ENCODE measurements at regions not wholly inside any gene's neighbourhood (a gene's known extent, or its start where the extent isn't known, plus 50 kb on each side); places are given as distances from the start of the nearest gene placed in this dataset.

DNA sequence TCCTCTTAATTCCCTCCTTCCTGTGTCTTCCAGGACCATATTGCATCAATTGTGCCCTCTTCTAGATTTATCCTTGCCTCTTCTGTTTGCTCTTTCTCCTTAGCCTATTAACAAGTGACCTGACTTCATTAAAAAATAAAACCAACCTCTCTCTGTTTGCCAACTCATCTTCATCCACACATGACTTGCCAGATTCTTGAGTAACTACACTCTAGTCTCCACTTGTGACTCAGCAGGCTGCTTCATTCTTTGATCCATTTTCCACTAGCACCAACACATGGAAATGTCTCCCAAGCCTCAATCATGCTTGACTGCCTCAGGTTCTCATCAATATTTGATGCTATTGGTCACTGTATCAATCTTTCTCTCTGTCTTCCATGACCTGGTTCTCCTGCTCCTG lies 492.4 kb upstream of the TMPO start:
- no peak for DNase-seq (ENCODE audit: low spot score)
- intact Hi-C loops (cut with DNase I): no loop called here

DNA sequence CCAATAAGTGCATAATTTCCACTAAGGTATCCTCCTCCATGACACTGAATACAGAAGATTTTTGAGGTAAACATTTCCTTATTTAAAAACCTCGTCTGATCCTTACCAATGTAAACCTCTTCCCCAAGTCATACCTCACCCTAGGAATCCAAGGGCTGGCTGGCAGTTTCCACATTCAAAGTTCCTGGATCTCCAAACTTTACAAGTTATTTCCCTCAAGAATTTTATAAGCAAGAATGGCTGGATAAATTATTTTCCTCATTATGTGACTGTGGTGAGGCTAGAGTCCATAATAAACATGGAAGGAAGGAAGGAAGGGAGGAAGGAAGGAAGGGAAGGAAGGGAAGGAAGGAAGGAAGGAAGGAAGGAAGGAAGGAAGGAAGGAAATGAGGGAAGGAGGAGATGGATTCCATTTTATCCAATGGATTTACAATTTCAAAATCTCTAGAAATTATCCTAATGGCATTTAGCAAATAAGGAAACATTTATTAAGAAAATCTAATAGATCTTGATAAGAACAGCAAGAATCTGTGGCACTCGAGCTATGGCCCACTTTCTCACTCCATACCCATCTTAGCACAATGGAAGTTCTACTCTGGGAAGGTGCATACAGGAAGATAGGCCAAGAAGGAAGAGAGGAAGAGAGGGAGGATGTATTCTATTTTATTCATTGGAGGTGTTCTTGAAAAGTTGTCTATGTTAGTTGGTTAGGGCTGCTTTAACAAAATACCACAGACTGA lies 477.8 kb upstream of the TMPO start:
- no peak for DNase-seq (ENCODE audit: low spot score)
- intact Hi-C loops (cut with DNase I): no loop called here

DNA sequence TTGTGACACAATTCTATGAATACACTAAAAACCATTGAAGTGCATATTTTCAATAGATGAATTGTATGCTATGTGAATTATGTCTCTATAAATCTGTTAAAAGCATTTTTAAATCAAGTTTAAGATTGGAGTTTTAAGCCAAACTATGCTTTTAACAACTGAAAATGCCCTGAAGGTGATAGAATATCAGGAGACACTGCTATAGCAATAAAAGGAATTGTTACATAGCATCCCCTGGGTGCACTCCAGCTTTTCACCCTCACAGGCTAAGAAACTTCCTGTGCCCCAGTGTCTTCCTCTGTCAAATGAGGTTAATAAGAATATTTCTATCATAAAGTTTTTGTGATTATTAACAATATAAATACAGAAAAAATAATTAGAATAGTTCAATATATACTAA lies 472.7 kb upstream of the TMPO start:
- intact Hi-C loops (cut with DNase I): no loop called here
- no peak for DNase-seq (ENCODE audit: low spot score)

DNA sequence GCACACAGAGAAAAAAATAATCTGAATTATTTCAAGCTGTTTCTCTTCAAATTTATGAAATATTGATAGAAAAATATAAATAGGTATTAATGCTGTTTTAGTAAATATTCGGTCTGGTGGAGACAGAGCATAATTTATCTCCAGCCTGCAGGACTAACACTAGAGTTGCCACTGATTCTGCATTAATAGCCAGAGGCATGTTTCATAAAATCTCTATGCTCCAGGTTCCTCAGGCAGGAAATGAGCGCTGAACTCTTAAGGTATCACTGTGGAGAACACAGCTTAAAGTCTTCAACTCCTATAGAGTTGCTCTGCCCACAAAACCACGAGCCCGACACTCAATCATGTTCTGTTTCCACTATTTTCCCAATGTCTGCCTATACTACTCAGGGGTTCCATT lies 470.0 kb upstream of the TMPO start:
- intact Hi-C loops (cut with DNase I): no loop called here
- no peak for DNase-seq (ENCODE audit: low spot score)

DNA sequence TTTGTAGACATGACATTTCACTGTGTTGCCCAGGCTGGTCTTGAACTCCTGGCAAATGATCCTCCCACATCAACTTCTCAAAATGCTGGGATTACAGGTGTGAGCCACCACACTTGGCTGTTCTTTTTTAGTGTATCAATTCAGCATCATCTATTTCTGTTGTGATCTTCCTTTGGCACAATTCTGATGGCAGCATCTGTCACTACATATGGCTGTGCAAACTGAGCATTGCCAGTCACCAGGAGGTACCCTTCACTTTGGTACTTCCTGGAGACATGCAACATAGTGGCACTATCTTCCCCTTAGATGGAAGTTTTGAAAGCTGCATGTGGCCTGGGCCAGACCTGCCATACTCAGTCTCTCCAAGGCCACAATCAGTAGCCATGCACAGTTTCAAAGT lies 467.1 kb upstream of the TMPO start:
- DNase-seq (ENCODE audit: low spot score): no peak
- intact Hi-C loops (cut with DNase I): no loop called here

DNA sequence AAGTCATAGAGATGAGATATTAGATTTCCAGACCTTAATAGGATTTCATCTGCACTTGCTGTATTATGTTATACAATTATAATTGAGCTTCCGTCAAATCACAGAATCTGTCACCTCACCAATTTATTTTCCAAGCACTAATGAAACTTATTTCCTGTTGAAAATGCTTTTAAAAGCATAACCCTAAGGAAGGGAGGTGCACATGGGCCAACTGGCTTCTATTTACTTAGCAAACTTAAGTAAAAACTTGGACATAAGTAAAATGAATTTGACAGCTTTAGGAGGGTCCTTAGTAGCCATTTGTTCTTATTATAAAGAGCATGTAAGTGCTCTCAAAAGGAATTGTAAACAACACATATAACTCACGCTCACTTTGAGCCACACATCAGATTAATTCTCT lies 462.2 kb upstream of the TMPO start:
- DNase-seq (ENCODE audit: low spot score): no peak
- intact Hi-C loops (cut with DNase I): no loop called here

DNA sequence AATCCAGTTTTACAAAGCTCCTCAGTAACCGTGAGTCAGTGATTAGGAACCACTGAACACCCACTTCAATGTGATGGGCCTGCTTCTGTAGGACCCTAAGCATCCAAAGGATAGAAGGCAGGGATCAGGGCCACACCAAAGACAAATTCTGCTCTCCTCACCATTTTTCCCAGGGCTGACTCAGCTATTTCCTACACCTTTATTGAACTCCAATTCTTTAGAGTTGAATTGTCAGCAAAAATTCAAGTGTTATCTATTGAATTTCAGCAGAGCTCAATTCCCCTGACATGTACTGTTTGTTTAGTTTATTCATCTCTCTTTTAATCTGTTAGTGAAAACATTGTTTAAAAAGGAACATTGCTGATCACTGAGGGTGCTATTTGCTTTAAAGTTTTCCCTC lies 457.7 kb upstream of the TMPO start:
- intact Hi-C loops (cut with DNase I): no loop called here
- no peak for DNase-seq (ENCODE audit: low spot score)

DNA sequence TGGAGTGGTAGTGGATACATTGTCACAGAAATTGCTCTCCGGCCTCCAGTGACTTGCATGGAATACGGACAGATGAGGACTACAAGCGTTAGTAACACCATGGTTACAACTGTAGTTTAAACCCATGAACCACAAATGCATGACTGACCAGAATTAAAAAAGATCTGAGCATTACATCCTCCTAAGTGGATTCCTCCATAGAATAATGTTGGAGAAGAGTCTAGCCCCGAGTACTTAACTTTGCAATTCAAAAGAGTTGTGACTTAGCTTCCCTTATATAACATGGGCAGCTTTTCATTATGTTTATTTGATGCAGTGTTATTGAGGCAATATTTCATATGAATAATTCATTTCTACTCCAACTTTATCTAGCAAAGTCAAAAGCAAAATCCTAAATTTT lies 457.2 kb upstream of the TMPO start:
- intact Hi-C loops (cut with DNase I): no loop called here

DNA sequence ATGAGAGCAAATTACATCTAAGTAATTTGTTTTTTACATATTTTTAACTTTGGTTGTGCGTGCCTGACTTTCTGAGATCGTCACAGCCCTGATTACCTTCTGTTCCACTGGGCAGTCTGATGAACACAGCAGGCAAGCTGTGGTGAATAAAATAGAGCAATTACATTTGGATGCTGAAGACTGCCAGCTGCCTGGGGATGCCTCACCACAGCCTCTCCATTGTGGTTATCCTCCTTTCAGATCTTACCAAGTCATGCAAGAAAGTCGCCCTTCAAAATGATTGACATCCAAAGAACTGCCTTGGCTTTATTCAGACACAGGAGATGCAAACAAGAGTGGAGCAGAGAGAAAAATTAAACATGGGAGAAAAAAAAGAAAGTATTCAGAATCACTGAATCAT lies 456.6 kb upstream of the TMPO start:
- intact Hi-C loops (cut with DNase I): no loop called here
- DNase-seq (ENCODE audit: low spot score): no peak

More for the DNA sequence above, 457.2 kb upstream of the TMPO start:
- no peak for DNase-seq (ENCODE audit: low spot score)

DNA sequence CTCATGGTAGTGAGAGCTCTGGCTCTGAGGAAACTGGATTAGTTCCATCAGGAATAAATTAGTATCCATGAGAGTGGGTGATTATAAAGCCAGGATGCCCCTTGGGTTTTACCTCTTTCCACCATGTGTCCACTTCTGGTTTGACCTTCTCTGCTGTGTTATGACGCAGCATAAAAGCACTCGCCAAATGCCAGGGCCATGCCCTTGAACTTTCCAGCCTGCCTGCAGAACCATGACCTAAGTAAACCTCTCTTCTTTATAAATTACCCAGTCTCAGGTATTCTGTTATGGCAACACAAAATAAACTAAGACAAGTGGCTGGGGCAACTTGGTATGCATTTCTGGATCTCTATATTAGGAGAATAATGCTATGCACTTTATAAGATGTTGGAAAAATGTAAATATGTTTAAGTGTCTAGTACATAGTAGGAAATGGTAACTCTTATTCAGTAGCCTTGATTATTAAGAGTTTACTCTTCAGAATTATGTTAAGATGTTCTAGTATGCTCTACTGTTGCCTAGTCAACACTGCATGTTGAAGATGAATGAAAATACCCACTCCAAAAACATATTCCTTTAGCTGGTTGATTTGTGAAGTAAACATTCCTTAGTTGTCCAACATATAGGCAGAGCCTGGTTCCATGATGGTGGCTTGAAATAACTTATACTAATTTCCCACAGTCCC lies 455.6 kb upstream of the TMPO start:
- no peak for DNase-seq (ENCODE audit: low spot score)
- intact Hi-C loops (cut with DNase I): no loop called here

DNA sequence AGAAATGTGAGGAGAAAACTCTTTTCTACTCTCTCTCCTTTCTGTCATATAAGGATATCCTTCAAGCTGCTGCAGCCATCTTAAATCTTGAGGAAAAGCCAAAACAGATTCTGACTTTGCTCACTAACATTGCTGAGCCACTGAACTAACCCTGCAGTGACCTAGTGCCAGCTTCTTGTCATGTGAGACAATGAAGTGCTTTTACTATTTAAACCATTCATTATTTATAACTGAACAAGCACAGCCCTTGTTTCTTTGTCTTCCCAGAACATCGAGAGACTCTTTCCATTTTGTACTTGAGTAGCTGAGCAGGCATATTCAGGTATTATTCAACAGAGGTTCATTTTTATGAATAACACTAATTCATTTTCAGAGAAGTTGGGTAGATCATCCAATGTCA lies 455.0 kb upstream of the TMPO start:
- intact Hi-C loops (cut with DNase I): no loop called here
- no peak for DNase-seq (ENCODE audit: low spot score)

DNA sequence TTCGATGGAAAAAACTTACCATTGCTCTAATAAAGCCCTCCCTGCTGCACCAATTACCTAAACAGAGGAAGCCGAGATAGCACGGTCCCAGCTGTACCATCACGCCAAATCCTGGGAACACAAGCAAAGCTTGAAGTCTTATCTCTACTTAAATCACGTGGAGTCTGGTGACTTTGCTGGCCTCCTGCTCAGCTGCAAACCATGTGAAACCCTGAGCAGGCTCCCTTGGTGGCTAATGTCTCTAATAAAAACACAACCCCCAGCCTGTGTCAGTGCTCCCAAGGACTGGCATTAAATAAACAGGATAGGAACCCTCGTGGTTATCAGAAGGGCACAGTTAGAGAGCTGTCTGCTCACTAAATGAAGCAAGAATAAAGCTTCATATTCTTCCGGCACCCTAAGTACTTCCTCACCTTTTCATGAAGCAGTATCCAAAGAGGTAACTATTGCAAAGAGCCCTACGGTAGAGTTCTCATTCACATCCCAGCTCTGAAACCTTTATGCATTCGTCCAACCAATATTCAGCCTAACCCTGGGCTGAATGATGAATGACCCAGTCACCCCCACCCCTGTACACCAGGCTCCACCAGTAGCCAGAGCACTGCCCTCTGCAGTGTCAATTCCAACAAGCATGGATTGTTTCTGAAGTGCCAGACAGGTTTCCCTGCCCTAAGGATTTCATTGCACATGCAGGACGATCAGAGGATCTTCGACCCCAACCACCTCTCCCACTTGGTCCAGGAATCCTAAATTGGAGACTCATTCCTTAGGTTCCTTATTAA lies 452.7 kb upstream of the TMPO start:
- intact Hi-C loops (cut with DNase I): no loop called here
- DNase-seq (ENCODE audit: low spot score): no peak

DNA sequence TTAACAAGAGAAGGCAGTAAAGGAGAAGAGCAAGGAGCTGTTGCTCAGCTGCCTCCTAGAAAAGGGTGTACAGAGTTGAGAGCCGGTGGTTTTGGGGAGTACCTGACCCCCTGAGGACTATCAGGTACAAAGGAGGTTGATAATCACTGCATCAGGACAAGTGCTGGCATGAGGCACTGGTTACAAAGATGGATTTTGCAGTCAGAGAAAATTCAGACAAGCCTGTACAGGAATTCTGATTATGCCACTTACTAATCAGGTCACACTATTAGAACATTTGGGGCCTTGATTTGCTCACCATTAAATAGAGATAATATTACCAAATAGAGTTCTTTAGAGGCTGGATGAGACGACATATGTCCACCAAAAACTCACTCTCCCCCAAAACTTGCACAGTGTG lies 450.9 kb upstream of the TMPO start:
- intact Hi-C loops (cut with DNase I): no loop called here
- no peak for DNase-seq (ENCODE audit: low spot score)

DNA sequence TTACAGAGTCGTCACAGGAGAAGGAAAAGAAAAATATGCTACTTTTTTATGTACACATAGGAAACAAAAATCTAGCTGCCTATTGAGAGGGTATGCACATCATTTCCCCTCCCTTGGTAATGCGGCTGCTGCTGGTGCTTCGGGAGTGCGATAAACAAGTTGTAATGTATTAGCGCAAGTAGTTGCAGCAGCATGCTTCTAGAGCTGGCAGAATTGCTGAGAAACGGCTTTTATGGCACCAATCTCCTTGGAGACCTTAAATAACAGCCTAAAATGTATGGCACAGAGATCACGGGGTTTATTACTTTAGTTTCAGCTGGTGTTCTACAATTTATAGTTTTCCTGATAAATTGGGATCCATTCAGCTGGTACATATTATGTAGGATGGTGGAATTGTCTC lies 447.6 kb upstream of the TMPO start:
- DNase-seq (ENCODE audit: low spot score): no peak
- intact Hi-C loops (cut with DNase I): no loop called here

DNA sequence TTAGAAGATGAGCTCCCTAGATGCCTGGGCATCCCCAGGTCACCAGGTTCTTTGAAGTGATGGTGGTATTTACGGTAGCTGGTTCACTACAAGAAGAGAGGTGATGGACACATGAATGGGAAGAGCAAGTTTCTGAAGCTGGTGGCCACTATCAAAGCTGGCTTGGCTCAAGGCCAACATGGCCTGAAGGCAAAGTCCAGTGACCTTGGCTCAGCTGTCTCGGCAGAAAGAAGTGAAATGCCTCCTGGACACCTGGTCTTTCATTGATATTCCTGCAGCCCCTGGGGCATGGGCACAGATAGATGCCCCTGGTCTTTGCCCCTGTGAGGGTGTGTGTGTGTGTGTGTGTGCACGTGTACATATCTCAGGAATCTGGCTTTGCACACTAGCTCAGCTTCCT lies 441.8 kb upstream of the TMPO start:
- DNase-seq (ENCODE audit: low spot score): no peak

DNA sequence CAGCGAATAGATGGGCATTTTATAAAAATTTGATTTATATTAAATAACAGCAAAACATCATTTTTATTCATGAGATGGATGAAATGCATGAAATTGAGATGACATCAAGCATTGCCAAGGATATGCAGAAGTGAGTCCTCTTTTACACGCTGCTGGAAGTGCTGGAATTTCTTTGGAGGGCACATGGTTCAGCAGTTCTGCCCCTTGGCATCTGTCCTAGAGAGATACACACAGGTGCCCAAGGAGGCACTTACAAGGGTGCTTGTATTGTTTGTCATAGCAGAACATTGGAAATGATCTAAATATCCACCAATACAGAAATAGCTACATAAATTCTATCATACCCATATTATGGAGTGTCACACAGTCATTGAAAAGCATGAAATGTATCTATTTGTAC lies 441.1 kb upstream of the TMPO start:
- no peak for DNase-seq (ENCODE audit: low spot score)
- intact Hi-C loops (cut with DNase I): no loop called here

More for the DNA sequence above, 441.8 kb upstream of the TMPO start:
- intact Hi-C loops (cut with DNase I): no loop called here

DNA sequence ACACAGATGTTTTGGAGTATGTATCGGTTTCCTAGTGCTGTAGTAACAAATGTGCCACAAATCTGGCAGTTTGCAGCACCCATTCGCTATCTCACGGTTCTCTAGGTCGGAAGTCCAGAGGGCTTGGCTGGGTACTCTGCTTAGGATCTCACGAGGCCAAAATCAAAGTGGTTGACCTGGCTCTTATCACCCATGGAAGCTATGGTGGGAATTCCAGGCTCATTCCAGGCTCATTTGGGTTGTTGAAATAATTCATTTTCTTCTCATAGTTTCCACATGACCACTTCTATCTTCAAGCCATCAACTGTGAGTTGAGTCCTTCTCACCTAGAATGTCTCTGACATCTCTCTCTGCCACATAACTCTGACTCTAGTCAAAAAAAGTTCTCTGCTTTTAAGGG lies 431.0 kb upstream of the TMPO start:
- DNase-seq (ENCODE audit: low spot score): no peak
- intact Hi-C loops (cut with DNase I): no loop called here

DNA sequence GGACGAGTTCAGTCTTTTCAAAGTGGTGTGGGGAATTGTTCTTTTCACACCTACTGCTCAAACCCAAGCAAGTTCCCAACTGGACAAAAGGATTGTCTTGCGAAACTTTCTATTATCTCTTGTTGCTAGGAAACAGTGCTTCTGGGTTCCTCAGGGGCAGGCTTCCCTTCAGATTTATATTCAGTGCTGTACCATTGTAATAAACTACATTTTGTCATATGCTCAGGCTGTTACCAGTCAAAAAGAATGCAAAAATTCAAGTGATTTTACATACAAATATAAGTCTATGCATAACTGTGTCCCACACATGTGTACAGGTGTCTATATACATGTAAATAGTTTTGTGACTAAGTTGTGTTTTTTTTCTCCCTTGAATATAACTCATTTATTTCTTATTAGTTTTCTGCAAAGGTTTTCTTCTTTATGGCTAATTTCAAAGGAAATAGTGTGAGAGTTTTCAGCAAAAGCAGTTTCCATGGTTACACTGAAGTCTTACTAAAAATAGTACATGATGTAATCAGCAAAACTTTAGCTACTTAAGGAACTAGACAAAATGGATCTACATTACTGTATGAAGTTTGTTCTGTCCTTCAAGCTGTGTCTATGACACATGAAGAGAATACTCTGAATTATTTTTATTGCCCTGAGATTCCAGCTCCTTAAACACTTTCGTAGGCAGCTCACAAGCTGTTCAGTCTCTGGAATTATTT lies 430.2 kb upstream of the TMPO start:
- no peak for DNase-seq (ENCODE audit: low spot score)
- intact Hi-C loops (cut with DNase I): no loop called here

DNA sequence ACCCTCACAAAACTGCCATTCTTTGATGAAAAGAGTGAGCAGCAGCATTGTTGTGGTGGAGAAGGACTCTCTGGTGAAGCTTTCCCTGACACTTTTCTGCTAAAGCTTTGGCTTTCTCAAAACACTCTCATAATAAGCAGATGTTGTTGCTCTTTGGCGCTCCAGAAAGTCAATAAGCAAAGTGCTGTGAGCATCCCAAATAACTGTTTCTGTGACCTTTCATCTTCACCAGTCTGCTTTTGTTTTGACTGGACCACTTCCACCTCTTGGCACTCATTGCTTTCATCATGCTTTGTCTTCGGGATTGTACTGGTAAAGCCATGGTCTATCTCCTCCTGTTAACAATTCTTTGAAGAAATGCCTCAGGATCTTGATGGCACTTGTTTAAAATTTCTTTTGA lies 424.7 kb upstream of the TMPO start:
- no peak for DNase-seq (ENCODE audit: low spot score)

DNA sequence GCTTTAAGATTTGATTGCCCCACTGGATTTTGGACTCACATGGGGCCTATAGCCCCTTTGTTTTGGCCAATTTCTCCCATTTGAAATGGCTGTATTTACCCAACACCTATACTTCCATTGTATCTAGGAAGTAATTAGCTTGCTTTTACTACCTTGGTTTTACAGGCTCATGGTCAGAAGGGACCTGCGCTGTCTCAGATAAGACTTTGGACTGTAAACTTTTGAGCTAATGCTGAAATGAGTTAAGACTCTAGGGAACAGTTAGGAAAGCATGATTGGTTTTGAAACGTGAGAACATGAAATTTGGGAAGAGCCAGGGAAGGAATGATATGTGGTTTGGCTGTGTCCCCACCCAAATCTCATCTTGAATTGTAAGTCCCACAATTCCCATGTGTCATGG lies 419.0 kb upstream of the TMPO start:
- DNase-seq (ENCODE audit: low spot score): no peak
- intact Hi-C loops (cut with DNase I): no loop called here

More for the DNA sequence above, 424.7 kb upstream of the TMPO start:
- intact Hi-C loops (cut with DNase I): no loop called here
